ENCODE measurements at regions not wholly inside any gene's neighbourhood (a gene's known extent, or its start where the extent isn't known, plus 50 kb on each side); places are given as distances from the start of the nearest gene placed in this dataset.

DNA sequence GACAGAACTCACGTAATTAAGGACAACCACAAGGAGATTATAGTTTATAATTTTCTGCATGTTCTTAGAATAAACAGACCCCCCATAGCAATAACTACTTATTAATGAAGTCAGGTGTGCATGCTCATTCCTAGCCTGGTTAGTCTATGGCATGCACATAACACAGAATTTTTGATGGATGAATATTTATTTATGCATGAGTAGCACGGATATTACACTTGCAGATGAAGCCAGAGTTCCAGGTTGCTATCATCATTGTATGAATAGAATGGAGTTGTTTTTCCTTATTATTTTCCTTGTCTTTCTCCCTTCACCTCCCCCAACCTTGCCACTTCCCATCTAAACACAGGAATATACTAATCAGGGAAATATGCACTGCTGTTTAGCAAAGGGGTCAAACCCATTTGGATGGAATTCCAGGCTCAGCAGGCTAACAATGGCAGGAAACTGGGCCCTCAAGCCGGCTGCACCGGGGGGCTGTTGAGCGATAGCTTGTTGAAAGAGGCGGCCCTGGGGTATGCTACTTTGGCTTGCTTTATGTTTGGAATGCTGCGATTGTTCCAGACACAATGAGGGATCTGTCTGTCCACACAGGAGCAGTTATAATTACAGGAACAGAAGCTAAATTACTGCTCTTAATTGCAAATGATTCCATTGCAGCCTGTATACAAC, 112.6 kb downstream of the TMEM170B start:
- TF ChIP-seq MXI1 (IDR thresholded peaks at IDR 0.05; ENCODE audit: low read depth, low read length) (no peak), SIRT6 (IDR thresholded peaks at IDR 0.05; ENCODE audit: low read depth, low read length) (no peak), CCNT2 (IDR thresholded peaks at IDR 0.05; ENCODE audit: borderline replicate concordance, extremely low read depth, insufficient read length, low read depth, low read length) (no peak), POLR2A (conservative IDR thresholded peaks at IDR 0.05) (no peak), ZNF766 (CRISPR knock-in tag; conservative IDR thresholded peaks at IDR 0.05) (no peak), KDM1A (IDR thresholded peaks at IDR 0.05) (no peak), ELF4 (CRISPR knock-in tag; IDR thresholded peaks at IDR 0.05) (no peak), NBN (IDR thresholded peaks at IDR 0.05; ENCODE audit: low read depth) (no peak)
- TF ChIP-seq, protein P1, sequence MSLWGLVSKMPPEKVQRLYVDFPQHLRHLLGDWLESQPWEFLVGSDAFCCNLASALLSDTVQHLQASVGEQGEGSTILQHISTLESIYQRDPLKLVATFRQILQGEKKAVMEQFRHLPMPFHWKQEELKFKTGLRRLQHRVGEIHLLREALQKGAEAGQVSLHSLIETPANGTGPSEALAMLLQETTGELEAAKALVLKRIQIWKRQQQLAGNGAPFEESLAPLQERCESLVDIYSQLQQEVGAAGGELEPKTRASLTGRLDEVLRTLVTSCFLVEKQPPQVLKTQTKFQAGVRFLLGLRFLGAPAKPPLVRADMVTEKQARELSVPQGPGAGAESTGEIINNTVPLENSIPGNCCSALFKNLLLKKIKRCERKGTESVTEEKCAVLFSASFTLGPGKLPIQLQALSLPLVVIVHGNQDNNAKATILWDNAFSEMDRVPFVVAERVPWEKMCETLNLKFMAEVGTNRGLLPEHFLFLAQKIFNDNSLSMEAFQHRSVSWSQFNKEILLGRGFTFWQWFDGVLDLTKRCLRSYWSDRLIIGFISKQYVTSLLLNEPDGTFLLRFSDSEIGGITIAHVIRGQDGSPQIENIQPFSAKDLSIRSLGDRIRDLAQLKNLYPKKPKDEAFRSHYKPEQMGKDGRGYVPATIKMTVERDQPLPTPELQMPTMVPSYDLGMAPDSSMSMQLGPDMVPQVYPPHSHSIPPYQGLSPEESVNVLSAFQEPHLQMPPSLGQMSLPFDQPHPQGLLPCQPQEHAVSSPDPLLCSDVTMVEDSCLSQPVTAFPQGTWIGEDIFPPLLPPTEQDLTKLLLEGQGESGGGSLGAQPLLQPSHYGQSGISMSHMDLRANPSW (CRISPR knock-in tag; IDR thresholded peaks at IDR 0.05) = no peak
- TF ChIP-seq, protein P2, sequence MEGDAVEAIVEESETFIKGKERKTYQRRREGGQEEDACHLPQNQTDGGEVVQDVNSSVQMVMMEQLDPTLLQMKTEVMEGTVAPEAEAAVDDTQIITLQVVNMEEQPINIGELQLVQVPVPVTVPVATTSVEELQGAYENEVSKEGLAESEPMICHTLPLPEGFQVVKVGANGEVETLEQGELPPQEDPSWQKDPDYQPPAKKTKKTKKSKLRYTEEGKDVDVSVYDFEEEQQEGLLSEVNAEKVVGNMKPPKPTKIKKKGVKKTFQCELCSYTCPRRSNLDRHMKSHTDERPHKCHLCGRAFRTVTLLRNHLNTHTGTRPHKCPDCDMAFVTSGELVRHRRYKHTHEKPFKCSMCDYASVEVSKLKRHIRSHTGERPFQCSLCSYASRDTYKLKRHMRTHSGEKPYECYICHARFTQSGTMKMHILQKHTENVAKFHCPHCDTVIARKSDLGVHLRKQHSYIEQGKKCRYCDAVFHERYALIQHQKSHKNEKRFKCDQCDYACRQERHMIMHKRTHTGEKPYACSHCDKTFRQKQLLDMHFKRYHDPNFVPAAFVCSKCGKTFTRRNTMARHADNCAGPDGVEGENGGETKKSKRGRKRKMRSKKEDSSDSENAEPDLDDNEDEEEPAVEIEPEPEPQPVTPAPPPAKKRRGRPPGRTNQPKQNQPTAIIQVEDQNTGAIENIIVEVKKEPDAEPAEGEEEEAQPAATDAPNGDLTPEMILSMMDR (IDR thresholded peaks at IDR 0.05 in 2 of 3, conservative IDR thresholded peaks at IDR 0.05 in 1 of 3; ENCODE audit: insufficient read depth in 2 of 3, low read depth in 1 of 3, low read length in 3 of 3) = no peak
- TF ChIP-seq, protein P3, sequence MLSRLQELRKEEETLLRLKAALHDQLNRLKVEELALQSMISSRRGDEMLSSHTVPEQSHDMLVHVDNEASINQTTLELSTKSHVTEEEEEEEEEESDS (CRISPR knock-in tag; IDR thresholded peaks at IDR 0.05) = no peak
- TF ChIP-seq, protein P4, sequence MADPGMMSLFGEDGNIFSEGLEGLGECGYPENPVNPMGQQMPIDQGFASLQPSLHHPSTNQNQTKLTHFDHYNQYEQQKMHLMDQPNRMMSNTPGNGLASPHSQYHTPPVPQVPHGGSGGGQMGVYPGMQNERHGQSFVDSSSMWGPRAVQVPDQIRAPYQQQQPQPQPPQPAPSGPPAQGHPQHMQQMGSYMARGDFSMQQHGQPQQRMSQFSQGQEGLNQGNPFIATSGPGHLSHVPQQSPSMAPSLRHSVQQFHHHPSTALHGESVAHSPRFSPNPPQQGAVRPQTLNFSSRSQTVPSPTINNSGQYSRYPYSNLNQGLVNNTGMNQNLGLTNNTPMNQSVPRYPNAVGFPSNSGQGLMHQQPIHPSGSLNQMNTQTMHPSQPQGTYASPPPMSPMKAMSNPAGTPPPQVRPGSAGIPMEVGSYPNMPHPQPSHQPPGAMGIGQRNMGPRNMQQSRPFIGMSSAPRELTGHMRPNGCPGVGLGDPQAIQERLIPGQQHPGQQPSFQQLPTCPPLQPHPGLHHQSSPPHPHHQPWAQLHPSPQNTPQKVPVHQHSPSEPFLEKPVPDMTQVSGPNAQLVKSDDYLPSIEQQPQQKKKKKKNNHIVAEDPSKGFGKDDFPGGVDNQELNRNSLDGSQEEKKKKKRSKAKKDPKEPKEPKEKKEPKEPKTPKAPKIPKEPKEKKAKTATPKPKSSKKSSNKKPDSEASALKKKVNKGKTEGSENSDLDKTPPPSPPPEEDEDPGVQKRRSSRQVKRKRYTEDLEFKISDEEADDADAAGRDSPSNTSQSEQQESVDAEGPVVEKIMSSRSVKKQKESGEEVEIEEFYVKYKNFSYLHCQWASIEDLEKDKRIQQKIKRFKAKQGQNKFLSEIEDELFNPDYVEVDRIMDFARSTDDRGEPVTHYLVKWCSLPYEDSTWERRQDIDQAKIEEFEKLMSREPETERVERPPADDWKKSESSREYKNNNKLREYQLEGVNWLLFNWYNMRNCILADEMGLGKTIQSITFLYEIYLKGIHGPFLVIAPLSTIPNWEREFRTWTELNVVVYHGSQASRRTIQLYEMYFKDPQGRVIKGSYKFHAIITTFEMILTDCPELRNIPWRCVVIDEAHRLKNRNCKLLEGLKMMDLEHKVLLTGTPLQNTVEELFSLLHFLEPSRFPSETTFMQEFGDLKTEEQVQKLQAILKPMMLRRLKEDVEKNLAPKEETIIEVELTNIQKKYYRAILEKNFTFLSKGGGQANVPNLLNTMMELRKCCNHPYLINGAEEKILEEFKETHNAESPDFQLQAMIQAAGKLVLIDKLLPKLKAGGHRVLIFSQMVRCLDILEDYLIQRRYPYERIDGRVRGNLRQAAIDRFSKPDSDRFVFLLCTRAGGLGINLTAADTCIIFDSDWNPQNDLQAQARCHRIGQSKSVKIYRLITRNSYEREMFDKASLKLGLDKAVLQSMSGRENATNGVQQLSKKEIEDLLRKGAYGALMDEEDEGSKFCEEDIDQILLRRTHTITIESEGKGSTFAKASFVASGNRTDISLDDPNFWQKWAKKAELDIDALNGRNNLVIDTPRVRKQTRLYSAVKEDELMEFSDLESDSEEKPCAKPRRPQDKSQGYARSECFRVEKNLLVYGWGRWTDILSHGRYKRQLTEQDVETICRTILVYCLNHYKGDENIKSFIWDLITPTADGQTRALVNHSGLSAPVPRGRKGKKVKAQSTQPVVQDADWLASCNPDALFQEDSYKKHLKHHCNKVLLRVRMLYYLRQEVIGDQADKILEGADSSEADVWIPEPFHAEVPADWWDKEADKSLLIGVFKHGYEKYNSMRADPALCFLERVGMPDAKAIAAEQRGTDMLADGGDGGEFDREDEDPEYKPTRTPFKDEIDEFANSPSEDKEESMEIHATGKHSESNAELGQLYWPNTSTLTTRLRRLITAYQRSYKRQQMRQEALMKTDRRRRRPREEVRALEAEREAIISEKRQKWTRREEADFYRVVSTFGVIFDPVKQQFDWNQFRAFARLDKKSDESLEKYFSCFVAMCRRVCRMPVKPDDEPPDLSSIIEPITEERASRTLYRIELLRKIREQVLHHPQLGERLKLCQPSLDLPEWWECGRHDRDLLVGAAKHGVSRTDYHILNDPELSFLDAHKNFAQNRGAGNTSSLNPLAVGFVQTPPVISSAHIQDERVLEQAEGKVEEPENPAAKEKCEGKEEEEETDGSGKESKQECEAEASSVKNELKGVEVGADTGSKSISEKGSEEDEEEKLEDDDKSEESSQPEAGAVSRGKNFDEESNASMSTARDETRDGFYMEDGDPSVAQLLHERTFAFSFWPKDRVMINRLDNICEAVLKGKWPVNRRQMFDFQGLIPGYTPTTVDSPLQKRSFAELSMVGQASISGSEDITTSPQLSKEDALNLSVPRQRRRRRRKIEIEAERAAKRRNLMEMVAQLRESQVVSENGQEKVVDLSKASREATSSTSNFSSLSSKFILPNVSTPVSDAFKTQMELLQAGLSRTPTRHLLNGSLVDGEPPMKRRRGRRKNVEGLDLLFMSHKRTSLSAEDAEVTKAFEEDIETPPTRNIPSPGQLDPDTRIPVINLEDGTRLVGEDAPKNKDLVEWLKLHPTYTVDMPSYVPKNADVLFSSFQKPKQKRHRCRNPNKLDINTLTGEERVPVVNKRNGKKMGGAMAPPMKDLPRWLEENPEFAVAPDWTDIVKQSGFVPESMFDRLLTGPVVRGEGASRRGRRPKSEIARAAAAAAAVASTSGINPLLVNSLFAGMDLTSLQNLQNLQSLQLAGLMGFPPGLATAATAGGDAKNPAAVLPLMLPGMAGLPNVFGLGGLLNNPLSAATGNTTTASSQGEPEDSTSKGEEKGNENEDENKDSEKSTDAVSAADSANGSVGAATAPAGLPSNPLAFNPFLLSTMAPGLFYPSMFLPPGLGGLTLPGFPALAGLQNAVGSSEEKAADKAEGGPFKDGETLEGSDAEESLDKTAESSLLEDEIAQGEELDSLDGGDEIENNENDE (IDR thresholded peaks at IDR 0.05; ENCODE audit: low read depth, low read length) = no peak

Measured in K562 (cell line).